ENCODE measurements at regions not wholly inside any gene's neighbourhood (a gene's known extent, or its start where the extent isn't known, plus 50 kb on each side); places are given as distances from the start of the nearest gene placed in this dataset.

- Histone ChIP-seq H3K23ac (ENCODE audit: insufficient read length) (no peak overlapping the region), H3K4me3 (ENCODE audit: extremely low read depth in 1 of 4, insufficient read depth in 2 of 4, low read depth in 3 of 4, low read length in 4 of 4) (no peak overlapping the region), H2BK12ac (ENCODE audit: low read depth, low read length) (no peak overlapping the region), H3K56ac (replicated peaks; ENCODE audit: insufficient read length, low read depth, low read length) (no peak overlapping the region), H2BK120ac (replicated peaks; ENCODE audit: low read depth, low read length) (no peak overlapping the region), H3K9me3 (ENCODE audit: insufficient read depth in 2 of 2, low read depth in 1 of 2, low read length in 1 of 2) (no peaks in the 10 kb centered on the region), H3K23me2 (ENCODE audit: low read depth, low read length) (no peaks in the 10 kb centered on the region), H2BK20ac (ENCODE audit: low read length) (no peak overlapping the region), H4K20me1 (replicated peaks in 1 of 2; ENCODE audit: control insufficient read depth in 1 of 2, insufficient read depth in 2 of 2, low read length in 2 of 2) (no peaks in the 10 kb centered on the region), H3K4ac (replicated peaks; ENCODE audit: insufficient read length, low read depth, low read length) (no peak overlapping the region), H2AK5ac (ENCODE audit: low read depth, low read length) (no peak overlapping the region), H3K79me2 (ENCODE audit: control insufficient read depth in 1 of 2, insufficient read depth in 2 of 2, low read length in 2 of 2) (no peaks in the 10 kb centered on the region), H3K27me3 (replicated peaks in 1 of 4; ENCODE audit: control insufficient read depth in 3 of 4, extremely low read depth in 1 of 4, insufficient read depth in 3 of 4, low read length in 3 of 4) (no peaks in the 10 kb centered on the region), H3K79me1 (ENCODE audit: low read depth, low read length) (no peaks in the 10 kb centered on the region), H3K14ac (ENCODE audit: insufficient read length) (no peak overlapping the region), H2BK15ac (ENCODE audit: low read length) (no peak overlapping the region), H3K18ac (ENCODE audit: extremely low read depth, low read length) (no peak overlapping the region), H4K91ac (replicated peaks; ENCODE audit: insufficient read length, low read length) (no peak overlapping the region), H3K36me3 (ENCODE audit: control insufficient read depth in 2 of 4, insufficient read depth in 4 of 4, low read length in 3 of 4) (no peaks in the 10 kb centered on the region), H2BK5ac (ENCODE audit: low read depth, low read length) (no peak overlapping the region), H4K5ac (ENCODE audit: insufficient read length, low read depth, low read length) (no peak overlapping the region), H4K8ac (ENCODE audit: extremely low read depth, insufficient read depth, low read length) (no peak overlapping the region), H2AFZ (ENCODE audit: low read length) (no peak overlapping the region), H3K4me1 (replicated peaks in 1 of 4; ENCODE audit: control insufficient read depth in 3 of 4, insufficient read depth in 4 of 4, low read length in 3 of 4) (no peaks in the 10 kb centered on the region), H3K9ac (replicated peaks in 1 of 4; ENCODE audit: extremely low read depth in 1 of 4, low read depth in 3 of 4, low read length in 3 of 4) (no peak overlapping the region), H3K4me2 (ENCODE audit: insufficient read depth in 1 of 2, low read depth in 2 of 2, low read length in 2 of 2) (no peak overlapping the region), H3K27ac (ENCODE audit: low read depth, low read length) (no peak overlapping the region)
- DNase-seq (ENCODE audit: low read depth in 1 of 2, low spot score in 2 of 2) = no peak
- POLR2A ChIA-PET (ENCODE audit: partially characterized antibody) = no interaction called here
- 88% methylated on average over 2 of the region's 2 CpGs; no CpG with 5 or more reads in 1 of the 2 experiments for WGBS, 2 experiments (ENCODE audit: extremely low coverage in 1 of 2, insufficient coverage in 1 of 2, insufficient read length in 1 of 2, insufficient replicate concordance in 2 of 2, low coverage in 1 of 2, low lambda C conversion rate in 2 of 2, missing lambda C conversion rate in 1 of 2)
- TF ChIP-seq MAFK (IDR thresholded peaks at IDR 0.05; ENCODE audit: low read depth, low read length) = 0 out of 2 replicates have a peak, but pooled peaks have one; percentile 16
- TF ChIP-seq NRF1 (IDR thresholded peaks at IDR 0.05; ENCODE audit: low read depth, low read length) = no peak
- CTCF ChIA-PET (ENCODE audit: partially characterized antibody) = no interaction called here
- no peak for FAIRE-seq
Measured at GRCh38 chr5:12162863-12163262, 258.6 kb upstream of the CTNND2 start.

Measured in H1 (cell line).